ENCODE measurements at regions not wholly inside any gene's neighbourhood (a gene's known extent, or its start where the extent isn't known, plus 50 kb on each side); places are given as distances from the start of the nearest gene placed in this dataset.
A peak's percentile ranks its signal among the peaks of the same experiment; 100 is the strongest.

DNA sequence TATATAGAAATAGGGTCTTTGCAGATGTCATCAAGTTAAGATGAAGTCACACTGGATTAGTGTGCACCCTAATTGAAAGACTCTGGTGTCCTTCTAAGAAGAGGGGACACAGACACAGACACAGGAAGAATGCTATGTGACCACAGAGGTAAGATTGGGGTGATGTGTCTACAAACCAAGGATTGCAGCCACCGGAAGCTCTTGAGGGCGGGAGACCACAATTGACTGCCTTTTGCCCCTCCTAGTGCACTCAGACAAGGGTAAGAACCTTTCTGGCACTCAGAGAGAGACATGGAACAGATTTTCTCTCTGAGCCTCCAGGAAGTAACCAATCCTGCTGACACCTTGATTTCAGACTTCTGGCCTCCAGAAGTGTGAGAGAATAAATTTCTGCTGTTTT, 51.2 kb upstream of the ARAP3 start:
- no peaks in the 10 kb centered on the region for H3K9me3 ChIP-seq
- H3K4me3 ChIP-seq = no peak overlapping the region
- no peak for TF ChIP-seq EP300 (IDR thresholded peaks at IDR 0.05)
- TF ChIP-seq, protein P1, sequence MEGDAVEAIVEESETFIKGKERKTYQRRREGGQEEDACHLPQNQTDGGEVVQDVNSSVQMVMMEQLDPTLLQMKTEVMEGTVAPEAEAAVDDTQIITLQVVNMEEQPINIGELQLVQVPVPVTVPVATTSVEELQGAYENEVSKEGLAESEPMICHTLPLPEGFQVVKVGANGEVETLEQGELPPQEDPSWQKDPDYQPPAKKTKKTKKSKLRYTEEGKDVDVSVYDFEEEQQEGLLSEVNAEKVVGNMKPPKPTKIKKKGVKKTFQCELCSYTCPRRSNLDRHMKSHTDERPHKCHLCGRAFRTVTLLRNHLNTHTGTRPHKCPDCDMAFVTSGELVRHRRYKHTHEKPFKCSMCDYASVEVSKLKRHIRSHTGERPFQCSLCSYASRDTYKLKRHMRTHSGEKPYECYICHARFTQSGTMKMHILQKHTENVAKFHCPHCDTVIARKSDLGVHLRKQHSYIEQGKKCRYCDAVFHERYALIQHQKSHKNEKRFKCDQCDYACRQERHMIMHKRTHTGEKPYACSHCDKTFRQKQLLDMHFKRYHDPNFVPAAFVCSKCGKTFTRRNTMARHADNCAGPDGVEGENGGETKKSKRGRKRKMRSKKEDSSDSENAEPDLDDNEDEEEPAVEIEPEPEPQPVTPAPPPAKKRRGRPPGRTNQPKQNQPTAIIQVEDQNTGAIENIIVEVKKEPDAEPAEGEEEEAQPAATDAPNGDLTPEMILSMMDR (IDR thresholded peaks at IDR 0.05) = no peak
- TF ChIP-seq POLR2AphosphoS5 (IDR thresholded peaks at IDR 0.05) = no peak
- TF ChIP-seq POLR2A (IDR thresholded peaks at IDR 0.05) = no peak
- no peaks in the 10 kb centered on the region for H3K27me3 ChIP-seq
- WGBS = 94% methylated on average over 2 of the region's 2 CpGs
- DNase-seq (ENCODE audit: low spot score in 2 of 2) = peak in 1 of 2 donors; percentile 0
- H3K4me1 ChIP-seq = no peaks in the 10 kb centered on the region
- no peaks in the 10 kb centered on the region for H3K36me3 ChIP-seq
- no peak overlapping the region for H3K27ac ChIP-seq

DNA sequence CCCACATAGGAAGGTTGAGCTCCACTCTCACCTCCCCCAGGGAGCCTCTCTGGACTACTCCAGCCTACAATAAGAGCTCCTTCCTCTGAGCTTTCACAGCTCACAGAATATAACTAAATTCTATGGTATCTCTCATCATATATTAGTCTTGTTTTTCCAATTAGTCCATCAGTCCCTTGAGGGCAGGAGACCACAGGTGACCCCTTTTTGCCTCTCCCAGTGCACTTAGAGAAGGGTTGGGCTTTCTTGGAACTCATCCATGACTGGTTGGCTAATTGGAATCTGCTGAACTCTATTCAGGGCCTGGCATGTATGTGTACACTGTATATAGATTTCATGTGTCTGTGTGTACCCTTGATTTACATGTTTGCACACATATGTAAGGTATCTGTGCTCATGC, 50.4 kb upstream of the ARAP3 start:
- Histone ChIP-seq H3K27ac (no peak overlapping the region), H3K36me3 (no peaks in the 10 kb centered on the region), H3K4me1 (no peaks in the 10 kb centered on the region), H3K4me3 (no peak overlapping the region), H3K9me3 (no peaks in the 10 kb centered on the region), H3K27me3 (no peaks in the 10 kb centered on the region)
- DNase-seq (ENCODE audit: low spot score in 2 of 2) = peak in 1 of 2 donors; percentile 8
- TF ChIP-seq, protein P1 (IDR thresholded peaks at IDR 0.05) = no peak
- no peak for TF ChIP-seq POLR2A (IDR thresholded peaks at IDR 0.05)
- no peak for TF ChIP-seq EP300 (IDR thresholded peaks at IDR 0.05)

Measured in suprapubic skin (tissue), 4 donors.